GM12874 (cell line): ENCODE measurements at regions not wholly inside any gene's neighbourhood (a gene's known extent, or its start where the extent isn't known, plus 50 kb on each side); places are given as distances from the start of the nearest gene placed in this dataset.

ENCODE experiments used
- CTCF ChIP-seq: IDR thresholded peaks from 2 replicates; pipeline ENCODE4 v1.5.1; 2011; ENCODE audit warnings: low read depth, mild to moderate bottlenecking, control low read depth, low read length, moderate library complexity; ENCODE audit not compliant: insufficient read depth

- no peak for TF ChIP-seq CTCF
These were observed 77.5 kb upstream of the ABCD2 start for GRCh38 chr12:39697108-39697507.

GRCh38 chr12:39692258-39692853, 72.8 kb upstream of the ABCD2 start:
- 0 out of 2 replicates have a peak, but pooled peaks have one; percentile 4 for TF ChIP-seq CTCF

- TF ChIP-seq CTCF: no peak
These were observed 66.5 kb upstream of the ABCD2 start for GRCh38 chr12:39685854-39686657.

GRCh38 chr12:39682689-39683477, 63.3 kb upstream of the ABCD2 start:
- TF ChIP-seq CTCF: no peak

GRCh38 chr12:39675263-39675662, 55.7 kb upstream of the ABCD2 start:
- TF ChIP-seq CTCF: no peak

GRCh38 chr12:39672976-39673375, 53.4 kb upstream of the ABCD2 start:
- no peak for TF ChIP-seq CTCF

- TF ChIP-seq CTCF: no peak
These were observed 52.6 kb upstream of the ABCD2 start for GRCh38 chr12:39671898-39672875.
